Liver (tissue), 8 donors: ENCODE measurements at regions not wholly inside any gene's neighbourhood (a gene's known extent, or its start where the extent isn't known, plus 50 kb on each side); places are given as distances from the start of the nearest gene placed in this dataset.
A peak's percentile ranks its signal among the peaks of the same experiment; 100 is the strongest.

Experiments
- DNase-seq: peaks from one replicate; pipeline ENCODE4 v3.0.0-alpha.2; 2017; ENCODE audit warnings: low spot score
- H3K27ac ChIP-seq, 2 donors: one replicate each; pipeline ENCODE4 v1.7.0; 2013; ENCODE audit warnings: inconsistent platforms in 2 of 2, low read length in 2 of 2, control low read depth in 1 of 2, low read depth in 1 of 2, mild to moderate bottlenecking in 1 of 2
- H3K27me3 ChIP-seq, 4 donors: one replicate each; pipeline versions ENCODE4 v1.6.1 to v1.7.0; 2013; ENCODE audit warnings: low read length in 3 of 4, inconsistent platforms in 1 of 4, mild to moderate bottlenecking in 1 of 4, moderate library complexity in 1 of 4; ENCODE audit not compliant: control insufficient read depth in 4 of 4, insufficient read depth in 4 of 4
- H3K36me3 ChIP-seq, 4 donors: one replicate each; pipeline versions ENCODE4 v1.6.1 to v1.7.0; 2013; ENCODE audit warnings: low read length in 3 of 4, mild to moderate bottlenecking in 3 of 4, low read depth in 1 of 4, moderate library complexity in 1 of 4; ENCODE audit not compliant: control insufficient read depth in 4 of 4, insufficient read depth in 3 of 4
- H3K4me1 ChIP-seq, 4 donors: one replicate each; pipeline versions ENCODE4 v1.6.1 to v1.7.0; 2013; ENCODE audit warnings: low read length in 3 of 4, mild to moderate bottlenecking in 3 of 4, moderate library complexity in 1 of 4; ENCODE audit not compliant: control insufficient read depth in 4 of 4, insufficient read depth in 4 of 4
- H3K4me3 ChIP-seq, 3 donors: one replicate each; pipeline versions ENCODE4 v1.6.1 to v1.7.0; 2013; ENCODE audit warnings: low read length in 3 of 3, control low read depth in 1 of 3, low read depth in 1 of 3, mild to moderate bottlenecking in 1 of 3
- H3K9ac ChIP-seq, 2 donors: one replicate each; pipeline ENCODE4 v1.7.0; 2013; ENCODE audit warnings: low read length in 2 of 2, mild to moderate bottlenecking in 2 of 2, moderate library complexity in 2 of 2, control low read depth in 1 of 2, low read depth in 1 of 2
- H3K9me3 ChIP-seq, 4 donors: one replicate each; pipeline versions ENCODE4 v1.6.1 to v1.7.0; 2013; ENCODE audit warnings: low read length in 3 of 4; ENCODE audit not compliant: control insufficient read depth in 4 of 4
- ATF3 ChIP-seq: IDR thresholded peaks from 2 replicates; pipeline ENCODE4 v1.6.1; 2016; ENCODE audit warnings: antibody characterized with exemption
- CTCF ChIP-seq: fragments of 150-350 bp; IDR thresholded peaks from 2 replicates; pipeline ENCODE4 v1.5.1; 2017; ENCODE audit warnings: improper control_type of control experiment, low read depth, low read length; ENCODE audit not compliant: missing input control
- EGR1 ChIP-seq, 2 donors: IDR thresholded peaks; 2 replicates each; pipeline ENCODE4 v1.6.1; 2016 to 2018; ENCODE audit warnings: antibody characterized with exemption in 2 of 2, low read depth in 2 of 2
- FOXA2 ChIP-seq: IDR thresholded peaks from 2 replicates; pipeline ENCODE4 v1.6.1; 2016; ENCODE audit warnings: antibody characterized with exemption
- GABPA ChIP-seq, 2 donors: IDR thresholded peaks in 1 of 2; conservative IDR thresholded peaks in 1 of 2; 2 replicates each; pipeline ENCODE4 v1.6.1; 2016; ENCODE audit warnings: antibody characterized with exemption in 2 of 2, mild to moderate bottlenecking in 1 of 2, moderate library complexity in 1 of 2
- HNF4A ChIP-seq, 2 donors: conservative IDR thresholded peaks; 2 replicates each; pipeline ENCODE4 v1.6.1; 2016; ENCODE audit warnings: antibody characterized with exemption in 2 of 2, mild to moderate bottlenecking in 2 of 2
- HNF4G ChIP-seq: IDR thresholded peaks from 2 replicates; pipeline ENCODE4 v1.6.1; 2016; ENCODE audit warnings: antibody characterized with exemption
- JUND ChIP-seq, 2 donors: IDR thresholded peaks; 2 replicates each; pipeline ENCODE4 v1.6.1; 2016; ENCODE audit warnings: antibody characterized with exemption in 2 of 2
- NR2F2 ChIP-seq: IDR thresholded peaks from 2 replicates; pipeline ENCODE4 v1.6.1; 2016; ENCODE audit warnings: antibody characterized with exemption
- REST ChIP-seq: IDR thresholded peaks from 2 replicates; pipeline ENCODE4 v1.6.1; 2016; ENCODE audit warnings: antibody characterized with exemption, mild to moderate bottlenecking
- RXRA ChIP-seq, 2 donors: IDR thresholded peaks; 2 replicates each; pipeline ENCODE4 v1.6.1; 2017 to 2018; ENCODE audit warnings: antibody characterized with exemption in 2 of 2, mild to moderate bottlenecking in 1 of 2
- SP1 ChIP-seq: IDR thresholded peaks from 2 replicates; pipeline ENCODE4 v1.6.1; 2018; ENCODE audit warnings: antibody characterized with exemption, mild to moderate bottlenecking
- TAF1 ChIP-seq: conservative IDR thresholded peaks from 2 replicates; pipeline ENCODE4 v1.6.1; 2016; ENCODE audit warnings: antibody characterized with exemption, mild to moderate bottlenecking
- YY1 ChIP-seq: IDR thresholded peaks from 2 replicates; pipeline ENCODE4 v1.6.1; 2016; ENCODE audit warnings: antibody characterized with exemption, mild to moderate bottlenecking
- WGBS: extraction: QIAGEN DNeasy Blood & Tissue Kit; methylation state at CpG from one replicate; pipeline ENCODE4 v1.1.7; 2013; 5-methylcytosine and 5-hydroxymethylcytosine counted together
- donor health status: healthy.
- donor health status: healthy.
- donor health status: healthy.
- donor health status: healthy.
- donor health status: healthy.

- no peaks in the 10 kb centered on the region for H3K27me3 ChIP-seq
- no peak overlapping the region for H3K4me3 ChIP-seq
- no peak overlapping the region for H3K9ac ChIP-seq
- H3K9me3 ChIP-seq: no peaks in the 10 kb centered on the region
- H3K36me3 ChIP-seq: peaks cover 0 to 4% (median 0%) of the 10 kb centered on the region in 4 donors
- DNase-seq: no peak
- H3K27ac ChIP-seq: no peak overlapping the region
- peaks cover 0 to 2% (median 0%) of the 10 kb centered on the region in 4 donors for H3K4me1 ChIP-seq
- no peak for TF ChIP-seq HNF4A (conservative IDR thresholded peaks at IDR 0.05)
- TF ChIP-seq FOXA2: no peak
- TF ChIP-seq CTCF: no peak
- TF ChIP-seq NR2F2: no peak
- TF ChIP-seq ATF3: no peak
- TF ChIP-seq YY1: no peak
- 76% methylated on average over 4 of the region's 4 CpGs for whole genome bisulfite sequencing
Measured at GRCh38 chr15:97688886-97689285, 271.6 kb upstream of the ARRDC4 start.

GRCh38 chr15:97691078-97691477 is 269.4 kb upstream of the ARRDC4 start:
- no peak for TF ChIP-seq SP1
- TF ChIP-seq TAF1: no peak
- TF ChIP-seq EGR1 (IDR thresholded peaks at IDR 0.05; ENCODE audit: low read depth in 2 of 2): no peak
- no peak for TF ChIP-seq YY1
- no peak for TF ChIP-seq JUND (IDR thresholded peaks at IDR 0.05)
- no peak for TF ChIP-seq FOXA2
- TF ChIP-seq GABPA (IDR thresholded peaks at IDR 0.05 in 1 of 2, conservative IDR thresholded peaks at IDR 0.05 in 1 of 2): no peak
- WGBS: 84% methylated on average over 3 of the region's 3 CpGs

GRCh38 chr15:97691799-97692198 is 268.7 kb upstream of the ARRDC4 start:
- TF ChIP-seq REST (no peak), EGR1 (IDR thresholded peaks at IDR 0.05; ENCODE audit: low read depth in 2 of 2) (no peak), RXRA (IDR thresholded peaks at IDR 0.05) (peak in 1 of 2 donors; percentile 6), ATF3 (no peak), GABPA (IDR thresholded peaks at IDR 0.05 in 1 of 2, conservative IDR thresholded peaks at IDR 0.05 in 1 of 2) (no peak), SP1 (no peak), HNF4G (no peak)
- Histone ChIP-seq H3K4me1 (peaks cover 0 to 2% (median 0%) of the 10 kb centered on the region in 4 donors), H3K4me3 (no peak overlapping the region), H3K27me3 (no peaks in the 10 kb centered on the region), H3K9ac (no peak overlapping the region), H3K36me3 (peaks cover 0 to 4% (median 0%) of the 10 kb centered on the region in 4 donors), H3K27ac (no peak overlapping the region), H3K9me3 (peaks cover 0 to 3% (median 0%) of the 10 kb centered on the region in 4 donors)
- DNase-seq: no peak
- WGBS: 30% methylated on average over 5 of the region's 5 CpGs

More at GRCh38 chr15:97691078-97691477, 269.4 kb upstream of the ARRDC4 start:
- no peaks in the 10 kb centered on the region for H3K9me3 ChIP-seq
- no peak for DNase-seq
- no peak overlapping the region for H3K4me3 ChIP-seq
- peaks cover 0 to 2% (median 0%) of the 10 kb centered on the region in 4 donors for H3K4me1 ChIP-seq
- no peaks in the 10 kb centered on the region for H3K27me3 ChIP-seq
- H3K27ac ChIP-seq: no peak overlapping the region
- H3K9ac ChIP-seq: no peak overlapping the region
- H3K36me3 ChIP-seq: peaks cover 0 to 4% (median 0%) of the 10 kb centered on the region in 4 donors
